ENCODE measurements at regions not wholly inside any gene's neighbourhood (a gene's known extent, or its start where the extent isn't known, plus 50 kb on each side); places are given as distances from the start of the nearest gene placed in this dataset.

GRCh38 chr18:73942956-73943355 lies 204.7 kb downstream of the FBXO15 start:
- TF ChIP-seq CTCF (IDR thresholded peaks at IDR 0.05) (no peak), POLR2AphosphoS5 (IDR thresholded peaks at IDR 0.05) (no peak), POLR2A (IDR thresholded peaks at IDR 0.05; ENCODE audit: low read depth) (no peak)
